ENCODE measurements at regions not wholly inside any gene's neighbourhood (a gene's known extent, or its start where the extent isn't known, plus 50 kb on each side); places are given as distances from the start of the nearest gene placed in this dataset.

DNA sequence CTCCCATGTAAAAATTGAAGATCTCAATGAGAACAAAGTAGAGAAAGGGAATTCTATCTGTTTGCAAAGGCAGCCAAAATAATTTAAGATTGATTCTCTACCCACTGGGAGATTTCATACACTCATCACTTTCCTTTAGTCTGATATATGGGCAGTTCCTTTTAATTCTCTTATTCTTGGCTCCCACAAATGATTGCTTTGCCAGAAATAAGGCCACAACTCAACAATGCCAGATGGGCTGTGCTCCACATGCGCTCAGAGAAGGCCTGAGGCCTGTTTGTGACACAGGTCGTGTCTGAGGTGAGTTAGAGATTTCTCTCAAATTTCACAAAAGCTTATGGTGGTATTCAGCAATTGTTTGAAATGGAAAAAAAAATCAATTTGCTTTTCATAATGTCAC is 501.9 kb upstream of the SEMA3D start:
- Histone ChIP-seq H3K4me3 (replicated peaks in 1 of 2; ENCODE audit: low read depth in 1 of 2, low read length in 2 of 2) (no peak overlapping the region), H3K9me3 (ENCODE audit: control insufficient read depth in 1 of 2, insufficient read depth in 1 of 2, low read depth in 1 of 2, low read length in 2 of 2) (no peaks in the 10 kb centered on the region), H3K4me1 (ENCODE audit: control insufficient read depth in 1 of 2, insufficient read depth in 2 of 2, low read length in 2 of 2) (no peaks in the 10 kb centered on the region), H3K9ac (ENCODE audit: low read length) (no peak overlapping the region), H4K20me1 (ENCODE audit: insufficient read depth) (no peaks in the 10 kb centered on the region), H3K27ac (ENCODE audit: low read depth, low read length) (no peak overlapping the region), H3K4me2 (ENCODE audit: low read length) (no peak overlapping the region), H3K36me3 (ENCODE audit: control insufficient read depth in 1 of 2, insufficient read depth in 2 of 2, low read length in 2 of 2) (no peaks in the 10 kb centered on the region), H3K9me2 (ENCODE audit: insufficient read depth) (no peaks in the 10 kb centered on the region), H2AFZ (ENCODE audit: low read depth, low read length, poor library complexity, severe bottlenecking) (no peak overlapping the region), H3K79me2 (ENCODE audit: insufficient read depth, low read length) (no peaks in the 10 kb centered on the region), H3K27me3 (ENCODE audit: insufficient read depth, low read length) (no peaks in the 10 kb centered on the region)
- BruUV-seq (replicated peaks): no TSS peak
- intact Hi-C loops (cut with micrococcal nuclease): no loop called here
- ChIA-PET RAD21 (ENCODE audit: low non-redundant PET in 1 of 2, low total read pairs in 2 of 2, uncharacterized antibody in 2 of 2, unreplicated experiment in 2 of 2) (no interaction called here), CTCF (no interaction called here), POLR2A (no interaction called here)
- no peak for TF ChIP-seq RAD21 (IDR thresholded peaks at IDR 0.05; ENCODE audit: low read depth)
- no peak for TF ChIP-seq ZFX (IDR thresholded peaks at IDR 0.05)
- TF ChIP-seq SP1 (IDR thresholded peaks at IDR 0.05; ENCODE audit: low read depth): no peak
- TF ChIP-seq JUND (IDR thresholded peaks at IDR 0.05): no peak
- TF ChIP-seq, protein P1, sequence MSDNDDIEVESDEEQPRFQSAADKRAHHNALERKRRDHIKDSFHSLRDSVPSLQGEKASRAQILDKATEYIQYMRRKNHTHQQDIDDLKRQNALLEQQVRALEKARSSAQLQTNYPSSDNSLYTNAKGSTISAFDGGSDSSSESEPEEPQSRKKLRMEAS (IDR thresholded peaks at IDR 0.05): no peak
- TF ChIP-seq, protein P2, sequence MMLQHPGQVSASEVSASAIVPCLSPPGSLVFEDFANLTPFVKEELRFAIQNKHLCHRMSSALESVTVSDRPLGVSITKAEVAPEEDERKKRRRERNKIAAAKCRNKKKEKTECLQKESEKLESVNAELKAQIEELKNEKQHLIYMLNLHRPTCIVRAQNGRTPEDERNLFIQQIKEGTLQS (IDR thresholded peaks at IDR 0.05): no peak
- TF ChIP-seq FOSL1 (IDR thresholded peaks at IDR 0.05; ENCODE audit: low read depth): no peak
- TF ChIP-seq, protein P3, sequence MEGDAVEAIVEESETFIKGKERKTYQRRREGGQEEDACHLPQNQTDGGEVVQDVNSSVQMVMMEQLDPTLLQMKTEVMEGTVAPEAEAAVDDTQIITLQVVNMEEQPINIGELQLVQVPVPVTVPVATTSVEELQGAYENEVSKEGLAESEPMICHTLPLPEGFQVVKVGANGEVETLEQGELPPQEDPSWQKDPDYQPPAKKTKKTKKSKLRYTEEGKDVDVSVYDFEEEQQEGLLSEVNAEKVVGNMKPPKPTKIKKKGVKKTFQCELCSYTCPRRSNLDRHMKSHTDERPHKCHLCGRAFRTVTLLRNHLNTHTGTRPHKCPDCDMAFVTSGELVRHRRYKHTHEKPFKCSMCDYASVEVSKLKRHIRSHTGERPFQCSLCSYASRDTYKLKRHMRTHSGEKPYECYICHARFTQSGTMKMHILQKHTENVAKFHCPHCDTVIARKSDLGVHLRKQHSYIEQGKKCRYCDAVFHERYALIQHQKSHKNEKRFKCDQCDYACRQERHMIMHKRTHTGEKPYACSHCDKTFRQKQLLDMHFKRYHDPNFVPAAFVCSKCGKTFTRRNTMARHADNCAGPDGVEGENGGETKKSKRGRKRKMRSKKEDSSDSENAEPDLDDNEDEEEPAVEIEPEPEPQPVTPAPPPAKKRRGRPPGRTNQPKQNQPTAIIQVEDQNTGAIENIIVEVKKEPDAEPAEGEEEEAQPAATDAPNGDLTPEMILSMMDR (IDR thresholded peaks at IDR 0.05 in 2 of 3, conservative IDR thresholded peaks at IDR 0.05 in 1 of 3; ENCODE audit: borderline replicate concordance in 1 of 3, insufficient read depth in 1 of 3, low read depth in 2 of 3, low read length in 2 of 3): no peak
- no peak for TF ChIP-seq REST (IDR thresholded peaks at IDR 0.05; ENCODE audit: low read depth)
- TF ChIP-seq EZH2 (IDR thresholded peaks at IDR 0.05): no peak
- no peak for TF ChIP-seq EGR1 (IDR thresholded peaks at IDR 0.05; ENCODE audit: low read depth)
- TF ChIP-seq CEBPB (IDR thresholded peaks at IDR 0.05; ENCODE audit: low read depth): no peak
- TF ChIP-seq, protein P4, sequence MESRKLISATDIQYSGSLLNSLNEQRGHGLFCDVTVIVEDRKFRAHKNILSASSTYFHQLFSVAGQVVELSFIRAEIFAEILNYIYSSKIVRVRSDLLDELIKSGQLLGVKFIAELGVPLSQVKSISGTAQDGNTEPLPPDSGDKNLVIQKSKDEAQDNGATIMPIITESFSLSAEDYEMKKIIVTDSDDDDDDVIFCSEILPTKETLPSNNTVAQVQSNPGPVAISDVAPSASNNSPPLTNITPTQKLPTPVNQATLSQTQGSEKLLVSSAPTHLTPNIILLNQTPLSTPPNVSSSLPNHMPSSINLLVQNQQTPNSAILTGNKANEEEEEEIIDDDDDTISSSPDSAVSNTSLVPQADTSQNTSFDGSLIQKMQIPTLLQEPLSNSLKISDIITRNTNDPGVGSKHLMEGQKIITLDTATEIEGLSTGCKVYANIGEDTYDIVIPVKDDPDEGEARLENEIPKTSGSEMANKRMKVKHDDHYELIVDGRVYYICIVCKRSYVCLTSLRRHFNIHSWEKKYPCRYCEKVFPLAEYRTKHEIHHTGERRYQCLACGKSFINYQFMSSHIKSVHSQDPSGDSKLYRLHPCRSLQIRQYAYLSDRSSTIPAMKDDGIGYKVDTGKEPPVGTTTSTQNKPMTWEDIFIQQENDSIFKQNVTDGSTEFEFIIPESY (IDR thresholded peaks at IDR 0.05; ENCODE audit: extremely low read depth, insufficient replicate concordance, low read length): no peak
- no peak for TF ChIP-seq YY1 (IDR thresholded peaks at IDR 0.05; ENCODE audit: extremely low read depth, insufficient replicate concordance, low read depth, low read length)
- TF ChIP-seq POLR2A (IDR thresholded peaks at IDR 0.05; ENCODE audit: borderline replicate concordance, extremely low read depth, insufficient read depth, insufficient read length): no peak
- no peak for ATAC-seq
- no peak for DNase-seq (ENCODE audit: low read depth, low spot score)
